Endothelial cell of umbilical vein (primary cell): ENCODE measurements at regions not wholly inside any gene's neighbourhood (a gene's known extent, or its start where the extent isn't known, plus 50 kb on each side); places are given as distances from the start of the nearest gene placed in this dataset.

Experiments
- BruUV-seq: library from RNA; stranded (reverse); fragments of 400-500 nt; replicated peaks from 2 replicates; lab custom pipeline; 2021; lab: Mats Ljungman, UMichigan
- CTCF ChIA-PET: fragments of 300-600, 350-600 bp; sonication (Branson Sonifier 250); formaldehyde crosslinking; loops from one replicate; lab custom pipeline; 2021; ENCODE audit warnings: antibody characterized with exemption, inconsistent platforms; lab: Charles Lee
- POLR2A ChIA-PET: fragments of 300-600, 350-600 bp; sonication (Branson Sonifier 250); formaldehyde crosslinking; loops from one replicate; lab custom pipeline; 2021; ENCODE audit warnings: antibody characterized with exemption, inconsistent platforms; lab: Charles Lee
- DNase-seq: peaks from one replicate; pipeline ENCODE4 v3.0.0-alpha.2; 2011; ENCODE audit warnings: low read depth, low spot score
- FAIRE-seq: peaks from 2 replicates; lab custom pipeline; 2011; peaks lifted over from hg19 to GRCh38; lab: Jason Lieb, UNC
- H2AFZ ChIP-seq: 2 replicates; pipeline ENCODE4 v1.6.0; 2012; ENCODE audit warnings: low read depth, low read length, control low read depth, inconsistent platforms
- H3K27ac ChIP-seq: 2 replicates; pipeline ENCODE4 v1.5.1; 2011; ENCODE audit warnings: low read depth, mild to moderate bottlenecking, control low read depth, low read length, moderate library complexity; ENCODE audit not compliant: insufficient read depth
- H3K27me3 ChIP-seq, 2 experiments: 2 replicates each; pipeline versions ENCODE4 v1.6.0 to v1.6.1; 2011; ENCODE audit warnings: low read length in 2 of 2, mixed read lengths in 1 of 2; ENCODE audit not compliant: control insufficient read depth in 2 of 2, insufficient read depth in 2 of 2
- H3K36me3 ChIP-seq, 2 experiments: 2 replicates in 1 of 2; 3 replicates in 1 of 2; pipeline ENCODE4 v1.5.1; 2011; ENCODE audit warnings: low read length in 2 of 2, mild to moderate bottlenecking in 1 of 2, moderate library complexity in 1 of 2; ENCODE audit not compliant: control insufficient read depth in 2 of 2, insufficient read depth in 2 of 2; ENCODE audit errors: extremely low read depth in 1 of 2
- H3K4me1 ChIP-seq: 3 replicates; pipeline ENCODE4 v1.5.1; 2011; ENCODE audit warnings: mild to moderate bottlenecking, low read length; ENCODE audit not compliant: control insufficient read depth, insufficient read depth; ENCODE audit errors: extremely low read depth
- H3K4me2 ChIP-seq: 2 replicates; pipeline ENCODE4 v1.6.1; 2011; ENCODE audit warnings: low read length, control low read depth, mixed read lengths; ENCODE audit not compliant: insufficient read depth
- H3K4me3 ChIP-seq, 3 experiments: fragments of 200-600 bp in 1 of 3; sonication (generic), shearing (Covaris generic) in 1 of 3; replicated peaks in 1 of 3; 2 replicates each; pipeline ENCODE4 v1.5.1; 2011 to 2016; ENCODE audit warnings: control low read depth in 3 of 3, low read length in 3 of 3, mild to moderate bottlenecking in 2 of 3, inconsistent platforms in 1 of 3, low read depth in 1 of 3, moderate library complexity in 1 of 3; ENCODE audit not compliant: insufficient read depth in 1 of 3
- H3K79me2 ChIP-seq: 2 replicates; pipeline ENCODE4 v1.6.0; 2012; ENCODE audit warnings: low read length, inconsistent platforms; ENCODE audit not compliant: control insufficient read depth, insufficient read depth
- H3K9ac ChIP-seq: replicated peaks from 2 replicates; pipeline ENCODE3; 2011; ENCODE audit warnings: low read length, control low read depth; ENCODE audit not compliant: insufficient read depth; ENCODE audit errors: extremely low read depth
- H3K9me1 ChIP-seq: replicated peaks from 3 replicates; pipeline ENCODE4 v1.6.0; 2011; ENCODE audit warnings: mild to moderate bottlenecking, low read length; ENCODE audit not compliant: control insufficient read depth, insufficient read depth; ENCODE audit errors: extremely low read depth
- H3K9me3 ChIP-seq: replicated peaks from 2 replicates; pipeline ENCODE4 v1.5.1; 2012; ENCODE audit warnings: low read length, inconsistent platforms; ENCODE audit not compliant: control insufficient read depth, insufficient read depth
- H4K20me1 ChIP-seq: replicated peaks from 2 replicates; pipeline ENCODE3; 2011; ENCODE audit warnings: mild to moderate bottlenecking, low read length; ENCODE audit not compliant: control insufficient read depth, insufficient read depth; ENCODE audit errors: extremely low read depth
- EZH2 ChIP-seq: IDR thresholded peaks from 2 replicates; pipeline ENCODE4 v1.6.1; 2012; ENCODE audit warnings: borderline replicate concordance, low read depth, mild to moderate bottlenecking, moderate library complexity, low read length, inconsistent platforms; ENCODE audit not compliant: severe bottlenecking
- GATA2 ChIP-seq: IDR thresholded peaks from 2 replicates; pipeline ENCODE4 v1.7.0; 2011; ENCODE audit warnings: low read depth, mild to moderate bottlenecking, moderate library complexity, mixed read lengths, low read length; ENCODE audit not compliant: insufficient read length, insufficient read depth
- JUN ChIP-seq: IDR thresholded peaks from 2 replicates; pipeline ENCODE4 v1.6.1; 2011; ENCODE audit warnings: borderline replicate concordance, low read depth; ENCODE audit not compliant: insufficient read length, insufficient read depth
- MYC ChIP-seq: IDR thresholded peaks from one replicate; pipeline ENCODE4 v1.6.1; 2011; ENCODE audit warnings: mild to moderate bottlenecking, low read depth, low read length
- POLR2A ChIP-seq: IDR thresholded peaks from 2 replicates; pipeline ENCODE4 v1.6.1; 2012; ENCODE audit warnings: low read depth, mild to moderate bottlenecking, control low read depth, low read length
- POLR2AphosphoS5 ChIP-seq: IDR thresholded peaks from 2 replicates; pipeline ENCODE4 v1.6.1; 2012; ENCODE audit warnings: low read depth, mild to moderate bottlenecking, control low read depth, low read length, moderate library complexity; ENCODE audit not compliant: insufficient read depth
- dilution Hi-C: fragments of 300-500 bp; cut with MboI; formaldehyde crosslinking; loops from one replicate; pipeline ENCODE4 v1.15.0; 2019; ENCODE audit warnings: low sequenced_read_pairs; ENCODE audit not compliant: extremely low pct_ligation_motif_present
- intact Hi-C: fragments of 100-400 bp; cut with micrococcal nuclease; formaldehyde crosslinking; loops from one replicate; pipeline ENCODE4 v1.10.0; 2022
- TF ChIP-seq, protein P1 (sequence below): IDR thresholded peaks from 2 replicates; pipeline ENCODE4 v1.6.1; 2011; ENCODE audit not compliant: insufficient read depth, insufficient read length

DNA sequence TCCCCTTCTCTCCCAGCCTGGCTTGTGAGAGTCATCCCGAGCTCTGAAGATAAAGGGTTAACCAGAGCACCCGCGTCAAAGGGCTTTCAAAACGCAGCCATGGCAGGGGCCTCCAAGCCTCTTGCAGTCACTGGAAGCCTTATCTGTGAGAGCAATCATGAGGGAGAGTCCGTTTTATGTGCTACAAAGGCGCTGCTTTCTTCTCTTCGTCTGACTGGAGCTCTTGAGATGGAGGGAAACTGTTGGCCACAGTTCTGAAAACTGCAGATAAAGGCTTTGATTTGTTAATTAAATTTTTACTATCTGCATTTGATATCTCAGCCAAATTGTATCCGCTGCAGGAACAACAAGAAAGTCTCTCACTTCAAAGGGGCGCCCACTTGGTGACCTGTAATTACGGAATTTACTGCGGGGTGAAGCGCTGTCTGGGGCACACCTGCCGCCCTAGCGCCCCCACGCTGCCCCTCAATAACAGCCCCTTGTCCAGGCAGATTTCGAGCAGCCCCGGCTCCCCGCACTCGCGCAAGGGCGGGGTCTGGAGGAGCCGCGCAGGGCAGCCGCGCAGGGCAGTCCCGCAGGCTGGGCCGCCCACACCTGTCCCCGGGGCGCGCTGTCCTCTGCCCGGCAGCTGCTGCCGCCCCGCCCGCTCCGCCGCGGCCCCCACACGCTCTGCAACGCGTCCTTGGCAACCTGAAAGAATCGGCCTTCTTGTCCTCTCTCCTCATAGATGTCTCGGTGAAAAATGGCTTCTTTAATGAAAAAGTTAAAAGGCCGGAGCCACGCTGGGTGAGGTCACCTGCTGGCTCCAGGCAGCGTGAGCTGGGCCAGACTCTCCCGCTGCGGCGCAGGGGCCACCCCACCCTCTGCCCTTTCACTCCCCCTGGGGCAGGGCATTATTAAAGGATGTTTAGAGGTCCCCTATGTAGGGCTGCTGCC is 217.9 kb downstream of the VAPA start:
- Histone ChIP-seq H3K9me1 (no peaks in the 10 kb centered on the region), H3K4me1 (no peaks in the 10 kb centered on the region), H3K79me2 (no peaks in the 10 kb centered on the region), H3K36me3 (no peaks in the 10 kb centered on the region), H3K27ac (no peak overlapping the region), H3K4me2 (no peak overlapping the region), H4K20me1 (no peaks in the 10 kb centered on the region), H3K9ac (no peak overlapping the region), H2AFZ (peak overlapping the region; percentile 5), H3K27me3 (peaks cover 7 to 13% of the 10 kb centered on the region in 2 experiments), H3K4me3 (peak overlapping the region in 1 of 3 experiments; percentile 7), H3K9me3 (no peaks in the 10 kb centered on the region)
- TF ChIP-seq POLR2AphosphoS5 (no peak), GATA2 (no peak), MYC (no peak), POLR2A (no peak), EZH2 (peak; percentile 52), JUN (no peak)
- TF ChIP-seq, protein P1, sequence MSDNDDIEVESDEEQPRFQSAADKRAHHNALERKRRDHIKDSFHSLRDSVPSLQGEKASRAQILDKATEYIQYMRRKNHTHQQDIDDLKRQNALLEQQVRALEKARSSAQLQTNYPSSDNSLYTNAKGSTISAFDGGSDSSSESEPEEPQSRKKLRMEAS, result no peak
- ChIA-PET POLR2A (no interaction called here), CTCF (interaction anchor here (1.0 to 2.6 kb wide), 3 partner anchors 11 to 386 kb away, joined by 3 to 6 read pairs (median 3); no protein-coding TSS in a partner anchor)
- BruUV-seq, result no TSS peak
- intact Hi-C loops (loop anchor here (5.0 kb wide), 1 partner anchor 74 kb away; no protein-coding TSS in a partner anchor), dilution Hi-C loops (no loop called here)
- DNase-seq, result no peak
- no peak for FAIRE-seq
